ENCODE measurements at regions not wholly inside any gene's neighbourhood (a gene's known extent, or its start where the extent isn't known, plus 50 kb on each side); places are given as distances from the start of the nearest gene placed in this dataset.
A peak's percentile ranks its signal among the peaks of the same experiment; 100 is the strongest.
"Not testable (repeated sequence)": the region's sequence is repeated elsewhere in the genome, so short reads cannot be mapped to it uniquely, and the experiment has no call there.

DNA sequence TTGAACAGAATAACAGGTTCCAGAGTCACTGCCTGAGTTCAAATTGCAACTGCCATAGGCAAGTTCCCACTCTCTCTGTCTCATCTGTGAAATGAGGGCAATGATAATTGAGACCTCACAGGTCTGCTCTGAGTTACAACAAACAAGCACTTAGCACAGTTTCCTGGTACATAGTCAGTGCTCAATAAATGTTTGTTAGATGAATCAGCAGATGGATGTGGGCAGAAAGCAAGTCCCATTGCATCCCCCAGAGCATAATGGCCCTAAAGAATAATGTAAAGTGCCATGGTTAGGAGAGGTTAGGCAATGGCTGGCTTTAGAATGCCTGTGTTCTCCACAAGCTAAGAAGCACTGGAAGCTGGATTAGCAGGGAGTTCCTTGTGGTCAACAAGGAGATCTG is 136.5 kb upstream of the LARP1 start:
- no peak for DNase-seq

DNA sequence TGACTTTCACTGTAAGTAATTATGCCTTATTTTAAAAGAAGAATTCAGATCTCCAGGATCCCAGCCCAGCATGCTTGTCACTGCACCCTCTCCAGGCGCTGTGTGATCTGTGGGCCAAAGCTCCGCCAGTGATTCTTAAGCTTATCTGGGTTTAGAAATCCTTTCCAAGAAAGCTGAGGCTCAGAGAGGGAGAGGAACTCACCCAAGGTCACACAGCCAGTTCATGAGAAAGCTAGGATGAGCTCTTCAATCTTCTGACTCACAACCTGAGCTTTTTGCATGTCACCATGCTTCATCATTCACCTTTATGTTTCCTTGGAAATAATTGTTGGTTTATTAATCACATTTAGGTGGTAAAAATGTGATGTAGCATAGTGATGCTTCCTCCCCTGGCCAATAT is 136.6 kb upstream of the HAND1 start:
- no peak for DNase-seq

DNA sequence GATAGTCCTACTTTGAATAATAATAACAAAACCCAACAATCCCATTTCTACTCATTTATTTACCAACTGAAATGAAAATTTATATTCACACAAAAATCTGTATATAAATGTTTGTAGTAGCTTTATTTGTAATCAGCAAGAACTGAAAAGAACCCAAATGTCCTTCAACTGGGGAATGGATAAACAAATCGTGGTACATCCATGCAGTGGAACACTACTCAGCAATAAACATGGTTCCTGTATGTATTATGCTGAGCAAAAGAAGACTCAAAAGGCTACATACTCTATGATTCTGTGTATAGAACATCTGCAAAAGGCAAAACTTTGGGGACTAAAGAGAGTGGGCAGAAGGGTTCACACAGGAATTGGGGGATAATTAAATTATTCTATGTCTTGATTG is 136.1 kb upstream of the HAND1 start:
- no peak for DNase-seq

- no peak for DNase-seq
Measured at GRCh38 chr5:154612666-154613065, 134.6 kb upstream of the HAND1 start.

DNA sequence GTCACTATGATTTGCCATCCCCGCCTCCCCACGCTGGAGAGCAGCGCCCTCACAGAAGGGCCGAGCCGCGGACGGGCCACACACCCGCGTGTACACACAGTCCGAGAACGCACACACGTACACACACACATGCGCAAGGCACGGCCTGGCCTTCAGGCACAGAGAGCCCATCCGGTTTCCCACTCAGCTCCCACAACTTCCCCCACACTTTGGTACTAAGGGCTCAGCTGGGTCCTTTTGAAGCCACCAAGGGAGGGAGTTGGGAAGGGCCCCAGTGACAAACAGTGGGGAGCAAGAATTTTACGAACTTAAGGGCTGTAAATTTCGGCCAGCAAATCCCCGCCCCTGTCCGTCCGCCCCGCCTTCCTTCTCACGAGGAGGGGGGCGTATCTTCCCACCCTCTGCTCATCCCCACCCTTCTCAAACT is 133.3 kb upstream of the HAND1 start:
- no peak for DNase-seq

DNA sequence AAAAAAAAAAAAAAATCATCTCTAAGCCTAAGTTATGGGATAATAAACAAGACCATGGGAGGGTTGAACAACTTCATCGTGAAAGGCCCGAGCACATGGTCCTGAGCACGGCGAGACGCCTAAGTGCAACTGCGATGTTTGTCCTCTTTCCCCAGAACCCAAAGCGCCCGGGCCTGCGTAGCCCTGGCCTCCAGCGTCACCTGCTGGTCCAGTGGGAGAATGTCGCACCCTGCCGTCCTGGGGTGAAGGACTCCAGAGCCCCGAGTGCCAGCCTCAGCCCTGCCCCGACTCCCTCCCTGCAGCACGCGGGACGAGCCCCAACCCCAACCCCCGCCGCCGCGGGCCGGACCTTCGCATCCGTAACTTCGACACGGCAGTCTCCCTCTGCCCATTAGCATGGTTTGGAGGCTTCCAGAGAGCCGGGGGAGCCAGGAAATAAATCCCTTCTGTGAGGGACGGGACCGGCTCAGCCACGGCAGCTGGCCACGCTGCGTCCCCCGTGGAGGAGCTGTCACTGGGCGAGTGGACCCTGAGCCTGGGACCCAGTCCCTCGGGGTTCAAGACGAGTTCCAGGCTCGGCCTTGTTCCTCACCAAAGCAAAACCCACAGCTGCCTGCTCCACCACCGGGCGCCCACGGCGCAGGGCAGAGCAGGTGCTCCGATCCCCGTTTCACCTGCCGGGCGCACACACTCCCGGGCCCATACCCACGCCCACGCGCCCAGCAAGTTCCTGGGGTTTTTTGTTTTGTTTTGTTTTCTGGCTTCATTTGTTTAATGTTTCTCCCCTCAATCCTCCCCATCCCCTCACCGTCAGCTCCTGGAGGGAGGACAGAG is 132.5 kb upstream of the HAND1 start:
- peak; percentile 31 for DNase-seq

GRCh38 chr5:154609251-154609650 is 131.2 kb upstream of the HAND1 start:
- DNase-seq = no peak

GRCh38 chr5:154608531-154609011 is 130.5 kb upstream of the HAND1 start:
- no peak for DNase-seq

DNA sequence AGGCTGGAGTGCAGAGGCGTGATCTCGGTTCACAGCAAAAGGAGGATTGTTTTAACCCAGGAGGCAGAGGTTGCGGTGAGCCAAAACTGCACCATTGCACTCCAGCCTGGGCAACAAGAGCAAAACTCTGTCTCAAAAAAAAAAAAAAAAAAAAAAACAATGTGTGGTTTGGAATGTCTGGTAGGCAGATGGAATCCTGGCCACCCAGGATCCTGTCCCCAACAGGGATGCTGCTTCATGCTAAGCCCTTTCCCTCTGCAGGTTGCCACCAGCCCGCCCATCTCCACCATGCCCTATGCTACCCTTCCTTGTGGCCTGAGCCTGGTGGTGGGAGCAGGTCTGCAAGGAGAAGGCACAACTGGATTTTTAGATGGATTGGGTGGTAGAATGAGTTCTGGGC is 129.7 kb upstream of the HAND1 start:
- DNase-seq = no peak

GRCh38 chr5:154606246-154606645 is 128.2 kb upstream of the HAND1 start:
- DNase-seq = no peak

DNA sequence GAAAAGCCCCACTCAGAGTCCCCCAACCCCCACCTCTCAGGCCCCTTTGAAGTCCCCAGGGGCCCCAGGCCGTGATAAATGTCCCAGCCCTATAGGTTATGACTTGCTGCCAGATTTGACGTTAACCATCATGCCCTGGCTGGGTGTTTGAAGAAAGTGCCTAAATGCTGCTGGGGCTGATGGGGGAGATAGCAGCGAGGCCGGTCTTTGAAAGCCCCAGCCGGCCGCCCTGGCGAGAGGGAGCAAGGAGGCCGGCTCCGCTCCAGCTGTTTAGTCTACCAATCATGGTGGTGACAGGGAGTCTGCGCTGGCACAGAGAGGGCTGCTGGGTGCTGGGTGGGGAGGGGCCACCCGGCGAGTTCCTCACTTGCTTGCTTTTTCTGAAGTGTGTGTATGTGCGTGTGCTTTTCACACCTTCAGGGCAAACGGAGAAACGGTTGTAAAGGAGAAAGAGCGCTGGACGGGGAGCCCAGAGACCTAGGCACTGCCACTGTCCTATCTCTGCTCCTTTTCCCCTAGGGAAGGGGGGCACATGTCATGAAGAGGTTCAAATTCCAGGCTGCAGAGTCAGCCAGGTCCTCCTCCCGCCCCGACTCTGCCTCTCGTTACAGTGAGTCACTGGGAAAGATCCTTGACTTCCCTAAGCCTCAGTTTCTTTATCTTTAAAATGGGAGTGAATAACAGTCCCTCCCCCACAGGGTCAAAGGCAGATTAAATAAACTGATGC is 126.1 kb upstream of the HAND1 start:
- DNase-seq = no peak

DNA sequence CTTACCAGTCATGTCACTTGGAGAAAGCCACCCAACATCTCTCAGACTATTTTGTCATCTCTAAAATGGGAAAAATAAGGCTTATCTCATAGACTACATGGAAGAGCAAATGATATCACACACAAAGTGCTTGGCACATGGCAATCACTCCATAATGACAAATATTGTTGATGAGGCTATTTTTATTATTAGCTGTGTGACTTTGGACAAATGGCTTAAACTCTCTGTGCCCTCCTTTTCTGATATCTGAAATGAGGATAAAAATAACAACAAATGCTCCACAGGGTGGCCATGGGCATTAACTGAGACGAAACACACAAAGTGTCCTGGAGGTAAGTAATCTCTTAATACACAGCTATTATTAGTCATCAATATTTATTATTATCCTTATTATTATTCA is 125.5 kb upstream of the HAND1 start:
- DNase-seq = no peak

DNA sequence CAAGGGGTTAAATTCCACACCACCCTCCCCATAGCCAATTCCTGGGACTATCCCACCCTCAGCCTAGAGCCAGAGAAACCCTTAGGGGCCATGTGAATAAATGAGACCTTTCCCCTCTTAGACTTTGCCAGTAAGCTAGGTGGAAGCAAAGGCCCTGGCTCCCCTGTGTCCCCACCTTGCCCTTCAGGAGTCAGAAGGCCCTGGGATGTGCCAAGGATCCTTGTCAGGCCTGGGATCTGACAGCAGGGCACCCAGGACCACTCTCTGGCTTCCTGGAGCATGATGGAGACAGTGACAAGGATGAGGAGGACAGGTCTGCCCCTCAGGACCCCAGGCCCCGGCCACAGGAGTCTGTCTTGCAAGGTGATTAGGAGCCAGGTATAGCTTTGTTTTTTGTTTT is 125.0 kb upstream of the HAND1 start:
- DNase-seq = no peak

DNA sequence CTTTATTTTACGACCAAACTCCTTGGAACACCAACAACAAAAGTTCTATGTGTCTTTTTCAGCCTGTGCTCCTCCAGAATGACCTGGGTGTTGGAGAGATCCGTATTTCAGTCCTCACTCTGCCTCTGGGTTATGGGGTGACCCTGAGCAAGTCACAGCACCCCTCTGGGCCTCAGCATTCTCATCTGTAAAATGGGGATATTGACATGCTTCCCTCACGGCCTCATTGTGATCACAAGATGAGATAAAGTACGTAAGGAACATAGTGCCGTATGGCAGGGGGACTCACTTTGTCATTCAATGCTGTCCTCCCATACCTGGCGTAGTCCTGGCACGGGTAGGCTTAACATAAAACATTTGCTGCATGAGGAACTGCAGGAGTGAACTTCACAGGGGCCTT is 123.0 kb upstream of the HAND1 start:
- no peak for DNase-seq

DNA sequence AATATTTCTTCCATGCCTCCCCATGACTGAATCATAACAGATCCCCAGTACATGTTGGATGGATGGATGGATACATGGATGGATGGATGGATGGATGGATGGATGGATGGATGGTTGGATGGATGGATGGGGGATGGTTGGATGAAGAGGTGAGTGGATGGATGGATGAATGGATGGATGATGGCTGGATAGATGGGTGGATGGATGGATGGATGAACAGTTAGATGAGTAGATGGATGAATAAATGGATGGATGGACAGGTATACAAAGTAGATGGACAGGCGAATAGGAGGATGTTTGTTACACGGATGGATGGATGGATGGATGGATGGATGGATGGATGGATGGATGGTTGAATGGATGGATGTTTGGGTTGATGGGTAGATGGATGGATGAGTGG is 120.0 kb upstream of the HAND1 start:
- no peak for DNase-seq

- DNase-seq = not testable (repeated sequence)
Measured at GRCh38 chr5:154596844-154597243, 118.8 kb upstream of the HAND1 start.

- no peak for DNase-seq
Measured at GRCh38 chr5:154595662-154596061, 117.6 kb upstream of the HAND1 start.

GRCh38 chr5:154593796-154594195 is 115.8 kb upstream of the HAND1 start:
- DNase-seq = no peak

DNA sequence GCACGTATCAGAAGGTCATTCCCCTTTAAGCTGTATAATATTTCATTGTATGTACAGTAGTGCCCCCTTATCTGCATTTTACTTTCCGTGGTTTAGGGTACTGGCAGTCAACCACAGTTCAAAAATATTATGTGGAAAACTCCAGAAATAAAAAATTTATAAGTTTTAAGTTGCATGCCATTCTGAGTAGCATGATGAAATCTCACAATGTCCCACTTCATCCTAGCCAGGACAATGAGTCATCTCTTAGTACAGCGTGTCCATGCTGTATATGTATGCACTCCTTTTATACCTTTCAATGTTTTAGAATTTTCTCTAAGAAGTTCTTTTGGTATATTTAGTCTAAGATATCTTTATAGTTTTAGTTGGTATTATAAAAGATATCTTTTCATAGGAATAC is 115.0 kb upstream of the HAND1 start:
- DNase-seq = no peak

- no peak for DNase-seq
Measured at GRCh38 chr5:154590093-154590724, 112.2 kb upstream of the HAND1 start.

DNA sequence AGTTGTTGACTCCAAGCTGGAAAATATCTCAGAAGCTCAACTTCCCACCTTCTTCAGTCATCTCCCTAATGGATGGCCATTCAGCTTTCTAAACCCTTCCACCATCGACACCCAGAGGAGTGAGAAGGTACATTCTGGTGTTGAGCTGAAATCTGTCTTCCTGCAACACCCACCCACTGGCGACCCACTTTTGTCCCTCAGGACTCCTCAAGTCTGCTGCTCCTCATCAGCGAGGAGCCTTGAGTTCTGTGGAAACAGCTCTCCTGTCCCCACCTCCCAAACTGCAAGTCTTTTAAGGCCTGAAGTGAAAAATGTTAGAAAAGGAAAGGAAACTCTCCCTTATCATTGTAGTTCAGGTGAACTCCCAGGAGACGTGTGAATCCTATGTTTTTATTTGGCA is 111.5 kb upstream of the HAND1 start:
- DNase-seq = no peak

GRCh38 chr5:154588833-154589425 is 110.9 kb upstream of the HAND1 start:
- not testable (repeated sequence) for DNase-seq

DNA sequence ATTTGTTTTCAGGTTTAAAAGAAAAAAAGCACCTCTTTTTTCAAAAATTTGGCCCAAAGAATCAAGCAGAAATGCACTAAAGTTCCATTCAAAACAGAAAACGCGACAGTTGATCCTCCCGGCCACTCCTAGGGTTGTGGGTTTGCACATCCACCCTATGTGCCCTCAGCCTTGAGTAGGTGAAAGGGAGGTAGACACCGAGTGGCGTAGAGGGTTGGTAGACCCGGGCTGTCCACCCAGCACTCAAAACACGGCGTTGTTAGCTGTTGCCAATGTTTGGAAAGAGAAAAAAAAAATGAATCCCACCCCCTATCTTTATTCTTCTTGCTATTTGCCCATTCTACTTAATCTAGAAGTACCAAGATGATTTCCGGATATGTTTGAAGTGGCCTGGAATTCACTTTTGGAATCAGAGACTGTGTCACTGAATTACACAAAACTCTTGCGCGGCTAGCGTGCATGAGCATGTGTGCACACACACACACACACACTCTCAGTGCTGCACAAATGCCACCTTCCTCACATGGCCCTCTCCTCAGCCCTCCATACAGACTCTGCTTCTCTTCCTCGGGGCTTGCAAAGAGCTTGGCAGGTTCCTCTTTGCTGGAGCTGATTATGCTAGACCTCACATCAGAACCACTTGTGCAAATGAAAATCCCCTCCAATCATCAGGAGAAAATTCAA is 110.2 kb upstream of the HAND1 start:
- DNase-seq = no peak
